Activated CD8-positive, alpha-beta T cell treated with anti-CD3 and anti-CD28 coated beads for 36 hours (primary cell): ENCODE measurements at regions not wholly inside any gene's neighbourhood (a gene's known extent, or its start where the extent isn't known, plus 50 kb on each side); places are given as distances from the start of the nearest gene placed in this dataset.

Experiments used
- ATAC-seq: fragments of 200-7000 bp; cut with Tn5 transposase; one replicate; pipeline ENCODE4 v1.10.0; 2021; ENCODE audit warnings: mild to moderate bottlenecking, moderate library complexity
- CTCF ChIA-PET: fragments of 350-600 bp; sonication (Branson Sonifier 250); formaldehyde crosslinking; loops from one replicate; lab custom pipeline; 2021; ENCODE audit warnings: antibody characterized with exemption; lab: Charles Lee
- POLR2A ChIA-PET: fragments of 350-600 bp; sonication (Branson Sonifier 250); formaldehyde crosslinking; loops from one replicate; lab custom pipeline; 2021; ENCODE audit warnings: antibody characterized with exemption; lab: Charles Lee
- DNase-seq: peaks from one replicate; pipeline ENCODE4 v3.0.0-alpha.2; 2020
- H3K27ac Mint-ChIP-seq: one replicate; pipeline ENCODE4 v1.8.0; 2021; ENCODE audit warnings: mild to moderate bottlenecking, mixed read lengths
- H3K27me3 Mint-ChIP-seq: one replicate; pipeline ENCODE4 v1.8.0; 2021; ENCODE audit warnings: mixed read lengths
- H3K36me3 Mint-ChIP-seq: one replicate; pipeline ENCODE4 v1.8.0; 2021; ENCODE audit warnings: low read depth, mixed read lengths
- H3K4me1 Mint-ChIP-seq: one replicate; pipeline ENCODE4 v1.8.0; 2021; ENCODE audit warnings: low read depth, mixed read lengths
- H3K4me3 Mint-ChIP-seq: one replicate; pipeline ENCODE4 v1.8.0; 2021; ENCODE audit warnings: mild to moderate bottlenecking, moderate library complexity, mixed read lengths
- H3K9me3 Mint-ChIP-seq: one replicate; pipeline ENCODE4 v1.8.0; 2021; ENCODE audit warnings: mixed read lengths
- intact Hi-C: fragments of 100-400 bp; cut with micrococcal nuclease; formaldehyde crosslinking; loops from one replicate; pipeline ENCODE4 v1.10.0; 2022
- TF ChIP-seq, protein P1 (sequence below): fragments of 200-600 bp; IDR thresholded peaks from one replicate; pipeline ENCODE4 v1.8.0; 2022; ENCODE audit warnings: antibody characterized with exemption, mild to moderate bottlenecking

DNA sequence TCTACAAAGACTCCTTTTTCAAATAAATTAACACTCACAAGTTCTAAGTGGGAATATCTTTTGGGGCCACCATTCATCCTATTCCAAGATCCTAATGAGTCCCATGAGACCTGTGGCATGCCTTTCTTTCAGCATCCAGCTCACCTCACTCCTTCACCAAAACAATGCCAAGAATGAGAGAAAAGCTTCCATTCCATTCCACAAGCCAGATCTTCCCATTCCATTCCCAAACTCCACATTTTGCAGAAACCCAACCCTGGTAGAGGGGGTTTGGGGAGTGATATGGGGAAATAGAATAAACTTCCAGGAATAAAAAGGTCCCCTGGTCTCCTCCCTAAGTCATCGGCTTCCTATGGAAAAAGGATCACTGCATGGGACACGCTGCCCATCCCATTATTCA lies 392.2 kb downstream of the NPIPA8 start:
- CTCF ChIA-PET = interaction anchor here (1.2 kb wide), 1 partner anchor 22 kb away, joined by 3 read pairs; no protein-coding TSS in a partner anchor
- TF ChIP-seq, protein P1, sequence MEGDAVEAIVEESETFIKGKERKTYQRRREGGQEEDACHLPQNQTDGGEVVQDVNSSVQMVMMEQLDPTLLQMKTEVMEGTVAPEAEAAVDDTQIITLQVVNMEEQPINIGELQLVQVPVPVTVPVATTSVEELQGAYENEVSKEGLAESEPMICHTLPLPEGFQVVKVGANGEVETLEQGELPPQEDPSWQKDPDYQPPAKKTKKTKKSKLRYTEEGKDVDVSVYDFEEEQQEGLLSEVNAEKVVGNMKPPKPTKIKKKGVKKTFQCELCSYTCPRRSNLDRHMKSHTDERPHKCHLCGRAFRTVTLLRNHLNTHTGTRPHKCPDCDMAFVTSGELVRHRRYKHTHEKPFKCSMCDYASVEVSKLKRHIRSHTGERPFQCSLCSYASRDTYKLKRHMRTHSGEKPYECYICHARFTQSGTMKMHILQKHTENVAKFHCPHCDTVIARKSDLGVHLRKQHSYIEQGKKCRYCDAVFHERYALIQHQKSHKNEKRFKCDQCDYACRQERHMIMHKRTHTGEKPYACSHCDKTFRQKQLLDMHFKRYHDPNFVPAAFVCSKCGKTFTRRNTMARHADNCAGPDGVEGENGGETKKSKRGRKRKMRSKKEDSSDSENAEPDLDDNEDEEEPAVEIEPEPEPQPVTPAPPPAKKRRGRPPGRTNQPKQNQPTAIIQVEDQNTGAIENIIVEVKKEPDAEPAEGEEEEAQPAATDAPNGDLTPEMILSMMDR = no peak
- ATAC-seq (no peak), DNase-seq (no peak)
- no peaks in the 10 kb centered on the region for H3K36me3 Mint-ChIP-seq
- POLR2A ChIA-PET = no interaction called here
- peaks cover 20% of the 10 kb centered on the region for H3K27me3 Mint-ChIP-seq
- no peak overlapping the region for H3K4me3 Mint-ChIP-seq
- no peaks in the 10 kb centered on the region for H3K9me3 Mint-ChIP-seq
- no peak overlapping the region for H3K27ac Mint-ChIP-seq
- intact Hi-C loops = no loop called here
- peaks cover 5% of the 10 kb centered on the region for H3K4me1 Mint-ChIP-seq

GRCh38 chr16:17942067-17942466 lies 394.5 kb downstream of the NPIPA8 start:
- POLR2A ChIA-PET = no interaction called here
- Mint-ChIP-seq H3K36me3 (no peaks in the 10 kb centered on the region), H3K4me1 (peaks cover 12% of the 10 kb centered on the region), H3K27ac (no peak overlapping the region), H3K4me3 (no peak overlapping the region), H3K27me3 (peaks cover 17% of the 10 kb centered on the region), H3K9me3 (no peaks in the 10 kb centered on the region)
- CTCF ChIA-PET = interaction anchor here (1.1 kb wide), 1 partner anchor 20 kb away, joined by 3 read pairs; no protein-coding TSS in a partner anchor
- TF ChIP-seq, protein P1 = no peak
- ATAC-seq (no peak), DNase-seq (no peak)
- intact Hi-C loops = no loop called here

DNA sequence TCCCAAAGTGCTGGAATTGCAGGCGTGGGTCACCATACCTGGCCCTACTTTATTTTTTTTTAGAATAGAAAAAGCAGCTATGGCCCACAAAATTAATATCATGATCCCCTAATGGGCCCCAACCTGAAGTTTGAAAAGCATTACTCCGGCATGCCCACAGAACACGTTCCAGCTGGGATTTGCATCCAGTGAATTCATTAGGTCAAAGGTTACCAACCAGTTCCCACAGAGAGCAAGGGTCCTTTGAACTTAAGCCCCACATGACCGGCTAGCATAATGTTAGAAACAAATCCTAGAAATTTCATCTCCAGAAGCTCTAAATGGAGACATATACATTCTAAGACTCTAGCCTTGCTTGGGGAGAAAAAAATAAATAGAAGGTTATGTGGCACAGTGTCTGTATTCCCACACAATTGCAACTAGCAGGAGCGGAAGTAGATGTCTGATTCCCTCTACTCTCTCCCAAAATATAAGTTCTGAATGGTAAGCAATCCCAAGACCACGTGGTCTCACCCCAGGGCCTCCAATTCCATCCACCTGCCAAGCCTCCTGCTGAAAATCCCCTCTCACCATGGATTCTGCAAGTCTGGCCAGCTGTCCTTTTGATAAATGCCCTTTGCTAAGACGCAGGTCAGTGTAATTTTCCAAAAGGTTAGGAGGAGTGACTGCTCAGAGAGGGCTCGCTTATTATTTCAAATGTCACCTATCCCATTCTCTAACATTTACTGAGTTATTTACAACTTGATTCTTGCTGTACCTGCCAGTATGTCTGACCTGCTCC lies 395.8 kb downstream of the NPIPA8 start:
- Mint-ChIP-seq H3K4me3 (no peak overlapping the region), H3K27ac (no peak overlapping the region), H3K36me3 (no peaks in the 10 kb centered on the region), H3K27me3 (peaks cover 10% of the 10 kb centered on the region), H3K9me3 (no peaks in the 10 kb centered on the region), H3K4me1 (peaks cover 12% of the 10 kb centered on the region)
- TF ChIP-seq, protein P1 = no peak
- no peak for ATAC-seq
- CTCF ChIA-PET = no interaction called here
- no peak for DNase-seq
- intact Hi-C loops = no loop called here
- POLR2A ChIA-PET = no interaction called here

DNA sequence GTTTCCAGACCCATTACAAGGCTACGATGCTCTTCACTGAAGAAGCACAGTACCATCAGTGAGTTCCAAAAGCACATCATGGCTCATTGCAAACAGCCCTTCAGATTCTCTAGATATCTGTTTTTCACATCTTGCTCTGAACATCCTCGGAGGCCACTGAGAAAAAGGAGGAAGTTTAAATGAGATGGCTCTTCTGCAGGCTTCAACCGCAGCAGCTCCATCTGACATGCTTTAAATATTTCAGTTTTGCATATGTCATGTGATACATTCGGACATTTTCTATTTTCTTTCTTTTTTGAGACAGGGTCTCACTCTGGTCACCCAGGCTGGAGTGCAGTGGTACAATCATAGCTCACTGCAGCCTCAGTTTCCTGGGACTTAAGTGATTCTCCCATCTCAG lies 396.8 kb downstream of the NPIPA8 start:
- CTCF ChIA-PET = no interaction called here
- Mint-ChIP-seq H3K27ac (no peak overlapping the region), H3K9me3 (no peaks in the 10 kb centered on the region), H3K4me3 (no peak overlapping the region), H3K4me1 (peaks cover 12% of the 10 kb centered on the region), H3K27me3 (peaks cover 5% of the 10 kb centered on the region), H3K36me3 (no peaks in the 10 kb centered on the region)
- TF ChIP-seq, protein P1 = no peak
- ATAC-seq (no peak), DNase-seq (no peak)
- POLR2A ChIA-PET = no interaction called here
- intact Hi-C loops = no loop called here

GRCh38 chr16:17939122-17939536 lies 397.4 kb downstream of the NPIPA8 start:
- POLR2A ChIA-PET = no interaction called here
- intact Hi-C loops = no loop called here
- no peak overlapping the region for H3K27ac Mint-ChIP-seq
- no peaks in the 10 kb centered on the region for H3K9me3 Mint-ChIP-seq
- DNase-seq (no peak), ATAC-seq (peak; percentile 34)
- H3K4me3 Mint-ChIP-seq = peak overlapping the region; percentile 31
- no peaks in the 10 kb centered on the region for H3K36me3 Mint-ChIP-seq
- TF ChIP-seq, protein P1 = no peak
- H3K27me3 Mint-ChIP-seq = peaks cover 5% of the 10 kb centered on the region
- peaks cover 12% of the 10 kb centered on the region for H3K4me1 Mint-ChIP-seq
- CTCF ChIA-PET = interaction anchor here (1.3 kb wide), 1 partner anchor 17 kb away, joined by 4 read pairs; no protein-coding TSS in a partner anchor
